ENCODE measurements at regions not wholly inside any gene's neighbourhood (a gene's known extent, or its start where the extent isn't known, plus 50 kb on each side); places are given as distances from the start of the nearest gene placed in this dataset.

- TF ChIP-seq CTCF (conservative IDR thresholded peaks at IDR 0.05) (no peak), ZFX (IDR thresholded peaks at IDR 0.05) (no peak)
Observed at GRCh38 chr4:11228530-11228929, 200.2 kb downstream of the HS3ST1 start.
